ENCODE measurements at regions not wholly inside any gene's neighbourhood (a gene's known extent, or its start where the extent isn't known, plus 50 kb on each side); places are given as distances from the start of the nearest gene placed in this dataset.
A peak's percentile ranks its signal among the peaks of the same experiment; 100 is the strongest.

- dilution Hi-C loops (cut with HindIII; ENCODE audit: low sequenced_read_pairs, unreplicated experiment) (no loop called here), in situ Hi-C loops (cut with MboI; ENCODE audit: low sequenced_read_pairs) (no loop called here), intact Hi-C loops (cut with micrococcal nuclease) (no loop called here)
- no TSS peak for BruUV-seq (replicated peaks)
- Histone ChIP-seq H3K27ac (ENCODE audit: insufficient read depth, low read length) (no peak overlapping the region), H4K91ac (ENCODE audit: insufficient read depth, low read depth, low read length) (no peak overlapping the region), H2BK20ac (ENCODE audit: low read depth, low read length) (no peak overlapping the region), H3K79me1 (ENCODE audit: low read depth in 1 of 2, low read length in 2 of 2) (no peaks in the 10 kb centered on the region), H3K18ac (ENCODE audit: low read depth, low read length) (no peak overlapping the region), H4K5ac (ENCODE audit: low read depth, low read length) (no peak overlapping the region), H3K4me3 (ENCODE audit: insufficient read depth, low read depth, low read length) (no peak overlapping the region), H3K4me1 (ENCODE audit: control insufficient read depth, insufficient read depth, low read length) (no peaks in the 10 kb centered on the region), H3K14ac (replicated peaks; ENCODE audit: low read depth, low read length) (no peak overlapping the region), H4K8ac (ENCODE audit: low read depth in 2 of 2, low read length in 2 of 2) (no peak overlapping the region), H3K56ac (ENCODE audit: extremely low read depth, insufficient read depth, low read length) (no peak overlapping the region), H2AK5ac (ENCODE audit: low read depth, low read length) (no peak overlapping the region), H3K4ac (ENCODE audit: low read depth, low read length) (no peak overlapping the region), H3K27me3 (ENCODE audit: control insufficient read depth, insufficient read depth, low read length) (no peaks in the 10 kb centered on the region), H4K20me1 (ENCODE audit: insufficient read depth, low read length) (no peaks in the 10 kb centered on the region), H2BK5ac (ENCODE audit: low read depth, low read length, poor library complexity, severe bottlenecking) (no peak overlapping the region), H2AFZ (replicated peaks; ENCODE audit: low read length, poor library complexity) (peak overlapping the region; percentile 51), H3K23ac (ENCODE audit: low read depth, low read length) (no peak overlapping the region), H3K9me1 (ENCODE audit: insufficient read depth, low read length) (no peaks in the 10 kb centered on the region), H3K9me3 (ENCODE audit: control insufficient read depth, insufficient read depth, low read length) (peaks cover 40% of the 10 kb centered on the region), H2AK9ac (replicated peaks; ENCODE audit: low read depth, low read length, poor library complexity) (no peak overlapping the region), H3K4me2 (ENCODE audit: low read depth, low read length) (no peak overlapping the region), H3K9ac (ENCODE audit: low read depth, low read length) (no peak overlapping the region), H3K36me3 (ENCODE audit: control insufficient read depth, insufficient read depth, low read length) (no peaks in the 10 kb centered on the region), H2BK15ac (ENCODE audit: low read depth, low read length) (no peak overlapping the region), H2BK120ac (ENCODE audit: low read depth, low read length) (no peak overlapping the region)
- 19% methylated on average over 5 of the region's 6 CpGs; no CpG with 5 or more reads in 1 of the 2 experiments for WGBS, 2 experiments (ENCODE audit: extremely low coverage in 2 of 2, insufficient read length in 1 of 2)
- ATAC-seq (ENCODE audit: low read depth) (no peak), DNase-seq (no peak)
- ChIA-PET POLR2A (ENCODE audit: unreplicated experiment) (no interaction called here), CTCF (no interaction called here)
- TF ChIP-seq FOS (IDR thresholded peaks at IDR 0.05; ENCODE audit: low read depth, low read length) (no peak), USF2 (IDR thresholded peaks at IDR 0.05; ENCODE audit: low read depth, low read length) (no peak), MAFK (IDR thresholded peaks at IDR 0.05; ENCODE audit: low read depth, low read length) (no peak), RAD21 (IDR thresholded peaks at IDR 0.05; ENCODE audit: low read length) (no peak), MXI1 (IDR thresholded peaks at IDR 0.05; ENCODE audit: borderline replicate concordance, low read depth, low read length) (no peak), ELK1 (IDR thresholded peaks at IDR 0.05; ENCODE audit: borderline replicate concordance, low read depth, low read length) (no peak), MAZ (IDR thresholded peaks at IDR 0.05; ENCODE audit: borderline replicate concordance, low read depth, low read length) (no peak), RCOR1 (IDR thresholded peaks at IDR 0.05; ENCODE audit: insufficient replicate concordance, low read length) (no peak), BHLHE40 (IDR thresholded peaks at IDR 0.05; ENCODE audit: low read depth, low read length) (no peak), SMC3 (IDR thresholded peaks at IDR 0.05; ENCODE audit: low read depth, low read length) (no peak)
These were observed 351.4 kb downstream of the GLRX3 start for GRCh38 chr10:130487566-130487965.
